H1 (cell line): ENCODE measurements at regions not wholly inside any gene's neighbourhood (a gene's known extent, or its start where the extent isn't known, plus 50 kb on each side); places are given as distances from the start of the nearest gene placed in this dataset.

ENCODE experiments used
- CTCF ChIA-PET: fragments of 300-600 bp; sonication (Branson Sonifier 250); formaldehyde crosslinking; loops from one replicate; lab custom pipeline; 2021; ENCODE audit not compliant: partially characterized antibody; lab: Charles Lee
- POLR2A ChIA-PET: fragments of 300-600 bp; sonication (Branson Sonifier 250); formaldehyde crosslinking; loops from one replicate; lab custom pipeline; 2021; ENCODE audit warnings: inconsistent platforms; ENCODE audit not compliant: partially characterized antibody; lab: Charles Lee
- DNase-seq, 2 experiments: peaks; one replicate each; pipeline versions ENCODE4 v3.0.0 to v3.0.0-alpha.2; 2010 to 2022; ENCODE audit warnings: low spot score in 2 of 2, low read depth in 1 of 2, mixed read lengths in 1 of 2
- FAIRE-seq: peaks from 2 replicates; lab custom pipeline; 2011; peaks lifted over from hg19 to GRCh38; lab: Jason Lieb, UNC
- H2AFZ ChIP-seq: 2 replicates; pipeline ENCODE4 v1.8.1; 2012; ENCODE audit warnings: low read length, inconsistent platforms
- H2AK5ac ChIP-seq: 2 replicates; pipeline ENCODE4 v1.6.1; 2013; ENCODE audit warnings: low read depth, low read length
- H2BK120ac ChIP-seq: replicated peaks from 2 replicates; pipeline ENCODE3; 2013; ENCODE audit warnings: low read depth, low read length, inconsistent platforms
- H2BK12ac ChIP-seq: 2 replicates; pipeline ENCODE4 v1.6.1; 2013; ENCODE audit warnings: low read depth, low read length
- H2BK15ac ChIP-seq: 2 replicates; pipeline ENCODE4 v1.6.1; 2013; ENCODE audit warnings: low read length
- H2BK20ac ChIP-seq: 2 replicates; pipeline ENCODE4 v1.6.1; 2013; ENCODE audit warnings: low read length
- H2BK5ac ChIP-seq: 2 replicates; pipeline ENCODE4 v1.6.1; 2013; ENCODE audit warnings: low read depth, low read length
- H3K14ac ChIP-seq: 2 replicates; pipeline ENCODE4 v1.6.1; 2013; ENCODE audit warnings: inconsistent platforms; ENCODE audit not compliant: insufficient read length
- H3K18ac ChIP-seq: 2 replicates; pipeline ENCODE4 v1.6.1; 2013; ENCODE audit warnings: low read length; ENCODE audit errors: extremely low read depth
- H3K23ac ChIP-seq: 2 replicates; pipeline ENCODE4 v1.6.1; 2013; ENCODE audit warnings: inconsistent platforms; ENCODE audit not compliant: insufficient read length
- H3K23me2 ChIP-seq: 2 replicates; pipeline ENCODE4 v1.6.1; 2013; ENCODE audit warnings: low read depth, low read length
- H3K27ac ChIP-seq: 2 replicates; pipeline ENCODE4 v1.6.1; 2011; ENCODE audit warnings: low read depth, low read length, inconsistent platforms
- H3K27me3 ChIP-seq, 4 experiments: replicated peaks in 1 of 4; 1 replicate in 1 of 4; 2 replicates in 3 of 4; pipeline versions ENCODE4 v1.6.1 to v1.8.1; 2011 to 2013; ENCODE audit warnings: low read length in 3 of 4, mild to moderate bottlenecking in 3 of 4, inconsistent platforms in 2 of 4, mixed read lengths in 2 of 4, moderate library complexity in 1 of 4; ENCODE audit not compliant: control insufficient read depth in 3 of 4, insufficient read depth in 3 of 4; ENCODE audit errors: extremely low read depth in 1 of 4
- H3K36me3 ChIP-seq, 4 experiments: 2 replicates each; pipeline versions ENCODE4 v1.6.1 to v1.8.1; 2011 to 2013; ENCODE audit warnings: mild to moderate bottlenecking in 4 of 4, low read length in 3 of 4, moderate library complexity in 2 of 4, control low read depth in 1 of 4, inconsistent platforms in 1 of 4; ENCODE audit not compliant: insufficient read depth in 4 of 4, control insufficient read depth in 2 of 4
- H3K4ac ChIP-seq: replicated peaks from 2 replicates; pipeline ENCODE3; 2013; ENCODE audit warnings: low read length, low read depth, mixed read lengths, inconsistent platforms; ENCODE audit not compliant: insufficient read length
- H3K4me1 ChIP-seq, 4 experiments: replicated peaks in 1 of 4; 1 replicate in 1 of 4; 2 replicates in 3 of 4; pipeline versions ENCODE4 v1.6.1 to v1.8.1; 2011 to 2013; ENCODE audit warnings: low read length in 3 of 4, inconsistent platforms in 2 of 4, mixed read lengths in 1 of 4; ENCODE audit not compliant: insufficient read depth in 4 of 4, control insufficient read depth in 3 of 4
- H3K4me2 ChIP-seq, 2 experiments: 2 replicates each; pipeline versions ENCODE4 v1.6.1 to v1.8.1; 2011 to 2013; ENCODE audit warnings: low read depth in 2 of 2, low read length in 2 of 2, control low read depth in 1 of 2, inconsistent platforms in 1 of 2, mild to moderate bottlenecking in 1 of 2; ENCODE audit not compliant: insufficient read depth in 1 of 2
- H3K4me3 ChIP-seq, 4 experiments: fragments of 200-600, 300-600 bp in 1 of 4; sonication (generic), shearing (Covaris generic), sonication (Bioruptor Twin) in 1 of 4; 2 replicates each; pipeline versions ENCODE4 v1.5.1 to v1.8.1; 2011 to 2016; ENCODE audit warnings: low read length in 4 of 4, low read depth in 3 of 4, control low read depth in 2 of 4, inconsistent platforms in 2 of 4, mild to moderate bottlenecking in 2 of 4, mixed read lengths in 1 of 4, moderate library complexity in 1 of 4; ENCODE audit not compliant: insufficient read depth in 2 of 4; ENCODE audit errors: extremely low read depth in 1 of 4
- H3K56ac ChIP-seq: replicated peaks from 2 replicates; pipeline ENCODE3; 2013; ENCODE audit warnings: low read depth, mild to moderate bottlenecking, mixed read lengths, low read length, inconsistent platforms; ENCODE audit not compliant: insufficient read length
- H3K79me1 ChIP-seq: 2 replicates; pipeline ENCODE4 v1.6.1; 2013; ENCODE audit warnings: low read depth, low read length, control low read depth
- H3K79me2 ChIP-seq, 2 experiments: 2 replicates each; pipeline versions ENCODE4 v1.6.1 to v1.8.1; 2012 to 2013; ENCODE audit warnings: low read length in 2 of 2, mild to moderate bottlenecking in 2 of 2, inconsistent platforms in 1 of 2; ENCODE audit not compliant: insufficient read depth in 2 of 2, control insufficient read depth in 1 of 2
- H3K9ac ChIP-seq, 4 experiments: replicated peaks in 1 of 4; 1 replicate in 1 of 4; 2 replicates in 3 of 4; pipeline versions ENCODE4 v1.6.1 to v1.8.1; 2011 to 2013; ENCODE audit warnings: low read depth in 3 of 4, low read length in 3 of 4, control low read depth in 2 of 4, mild to moderate bottlenecking in 2 of 4, moderate library complexity in 2 of 4, inconsistent platforms in 1 of 4; ENCODE audit errors: extremely low read depth in 1 of 4
- H3K9me3 ChIP-seq, 2 experiments: 2 replicates each; pipeline versions ENCODE4 v1.6.1 to v1.8.1; 2012 to 2013; ENCODE audit warnings: mild to moderate bottlenecking in 2 of 2, moderate library complexity in 2 of 2, control low read depth in 1 of 2, inconsistent platforms in 1 of 2, low read depth in 1 of 2, low read length in 1 of 2, mixed read lengths in 1 of 2; ENCODE audit not compliant: insufficient read depth in 2 of 2
- H4K20me1 ChIP-seq, 2 experiments: replicated peaks in 1 of 2; 2 replicates each; pipeline versions ENCODE3 to v1.8.1; 2011 to 2013; ENCODE audit warnings: inconsistent platforms in 2 of 2, low read length in 2 of 2, mild to moderate bottlenecking in 1 of 2; ENCODE audit not compliant: insufficient read depth in 2 of 2, control insufficient read depth in 1 of 2
- H4K5ac ChIP-seq: 2 replicates; pipeline ENCODE4 v1.6.1; 2013; ENCODE audit warnings: low read length, low read depth, mixed read lengths, inconsistent platforms; ENCODE audit not compliant: insufficient read length
- H4K8ac ChIP-seq: 2 replicates; pipeline ENCODE4 v1.8.0; 2013; ENCODE audit warnings: mild to moderate bottlenecking, moderate library complexity, low read length, inconsistent platforms; ENCODE audit not compliant: insufficient read depth; ENCODE audit errors: extremely low read depth
- H4K91ac ChIP-seq: replicated peaks from 2 replicates; pipeline ENCODE3; 2013; ENCODE audit warnings: low read length, mixed read lengths, inconsistent platforms; ENCODE audit not compliant: insufficient read length
- CBX5 ChIP-seq: fragments of 300-800, 300-1000 bp; sonication (generic); IDR thresholded peaks from 2 replicates; pipeline ENCODE4 v1.7.1; 2016; ENCODE audit warnings: antibody characterized with exemption, low read length, low read depth
- CTCF ChIP-seq, 3 experiments: IDR thresholded peaks; 1 replicate in 2 of 3; 2 replicates in 1 of 3; pipeline versions ENCODE4 v1.5.1 to v1.6.1; 2011; ENCODE audit warnings: low read length in 3 of 3, mild to moderate bottlenecking in 3 of 3, inconsistent platforms in 2 of 3, low read depth in 1 of 3, moderate library complexity in 1 of 3; ENCODE audit not compliant: insufficient read depth in 1 of 3; ENCODE audit errors: control extremely low read depth in 1 of 3
- RAD21 ChIP-seq, 2 experiments: IDR thresholded peaks in 1 of 2; conservative IDR thresholded peaks in 1 of 2; 2 replicates each; pipeline ENCODE4 v1.6.1; 2011; ENCODE audit warnings: low read depth in 2 of 2, low read length in 2 of 2, improper control_type of control experiment in 1 of 2, inconsistent platforms in 1 of 2, mild to moderate bottlenecking in 1 of 2, moderate library complexity in 1 of 2
- WGBS, 2 experiments: shearing (Covaris generic) in 1 of 2; methylation state at CpG; one replicate each; pipeline versions ENCODE4 v1.1.6 to v1.1.7; 2013 to 2015; ENCODE audit warnings: low lambda C conversion rate in 2 of 2, mixed read lengths in 2 of 2, inconsistent platforms in 1 of 2, low coverage in 1 of 2, missing lambda C conversion rate in 1 of 2; ENCODE audit not compliant: insufficient replicate concordance in 2 of 2, insufficient coverage in 1 of 2, insufficient read length in 1 of 2; ENCODE audit errors: extremely low coverage in 1 of 2, missing lambda C conversion rate in 1 of 2; 5-methylcytosine and 5-hydroxymethylcytosine counted together

DNA sequence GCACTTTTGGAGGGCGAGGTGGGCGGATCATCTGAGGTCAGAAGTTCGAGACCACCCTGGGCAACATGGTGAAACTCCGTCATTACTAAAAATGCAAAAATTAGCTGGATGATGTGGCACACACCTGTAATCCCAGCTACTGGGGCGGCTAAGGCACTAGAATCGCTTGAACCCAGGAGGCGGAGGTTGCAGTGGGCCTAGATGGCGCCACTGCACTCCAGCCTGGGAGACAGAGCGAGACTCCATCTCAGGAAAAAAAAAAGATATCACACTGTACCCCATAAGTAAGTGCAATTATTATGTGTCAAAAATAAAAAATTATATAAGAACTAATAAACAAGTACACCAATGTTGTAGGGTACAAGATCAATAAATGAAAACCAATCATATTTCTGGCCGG, 200.0 kb downstream of the CDRT15L2 start:
- H2AFZ ChIP-seq: no peak overlapping the region
- H3K9ac ChIP-seq: no peak overlapping the region
- no peaks in the 10 kb centered on the region for H3K9me3 ChIP-seq
- no peak overlapping the region for H3K4ac ChIP-seq
- H3K79me1 ChIP-seq: no peaks in the 10 kb centered on the region
- DNase-seq (no peak), FAIRE-seq (no peak)
- no peak overlapping the region for H2BK5ac ChIP-seq
- no peaks in the 10 kb centered on the region for H3K36me3 ChIP-seq
- H4K8ac ChIP-seq: no peak overlapping the region
- no peak overlapping the region for H2AK5ac ChIP-seq
- no peak overlapping the region for H3K4me2 ChIP-seq
- H2BK120ac ChIP-seq: no peak overlapping the region
- no peak overlapping the region for H3K18ac ChIP-seq
- H2BK12ac ChIP-seq: no peak overlapping the region
- TF ChIP-seq CTCF (IDR thresholded peaks at IDR 0.05; ENCODE audit: control extremely low read depth in 1 of 3, insufficient read depth in 1 of 3, low read depth in 1 of 3, low read length in 3 of 3): peak in 2 of 3 experiments; percentile 31 to 33; a peak in 2 of 4 replicates
- TF ChIP-seq CBX5: no peak
- peak in 1 of 2 experiments; percentile 21; a peak in 1 of 4 replicates for TF ChIP-seq RAD21 (IDR thresholded peaks at IDR 0.05 in 1 of 2, conservative IDR thresholded peaks at IDR 0.05 in 1 of 2; ENCODE audit: low read depth in 2 of 2, low read length in 2 of 2)
- no peak overlapping the region for H2BK15ac ChIP-seq
- H3K4me1 ChIP-seq: no peaks in the 10 kb centered on the region
- H3K27ac ChIP-seq: no peak overlapping the region
- H4K5ac ChIP-seq: no peak overlapping the region
- H3K4me3 ChIP-seq: no peak overlapping the region
- H3K23me2 ChIP-seq: 0 out of 2 replicates have a peak, but pooled peaks cover 1% of the 10 kb centered on the region
- H3K79me2 ChIP-seq: no peaks in the 10 kb centered on the region
- H4K20me1 ChIP-seq: no peaks in the 10 kb centered on the region
- no peak overlapping the region for H3K14ac ChIP-seq
- ChIA-PET CTCF (interaction anchor here (1.4 kb wide), 1 partner anchor 14 kb away, joined by 3 read pairs; no protein-coding TSS in a partner anchor), POLR2A (no interaction called here)
- no peak overlapping the region for H4K91ac ChIP-seq
- no peak overlapping the region for H3K56ac ChIP-seq
- 92% methylated on average over 10 of the region's 10 CpGs; no CpG with 5 or more reads in 1 of the 2 experiments for WGBS, 2 experiments
- H3K23ac ChIP-seq: no peak overlapping the region
- no peak overlapping the region for H2BK20ac ChIP-seq
- no peaks in the 10 kb centered on the region for H3K27me3 ChIP-seq
